OCI-LY1 (cell line): ENCODE measurements at regions not wholly inside any gene's neighbourhood (a gene's known extent, or its start where the extent isn't known, plus 50 kb on each side); places are given as distances from the start of the nearest gene placed in this dataset.

Experiments used
- H2AFZ ChIP-seq: fragments of 200-600 bp; sonication (generic), shearing (Covaris generic); 2 replicates; pipeline ENCODE4 v1.6.0; 2014; ENCODE audit warnings: antibody characterized with exemption, mild to moderate bottlenecking, low read length
- H3F3A ChIP-seq: fragments of 200-600 bp; sonication (generic), shearing (Covaris generic); 2 replicates; pipeline ENCODE4 v1.6.0; 2014; ENCODE audit warnings: mild to moderate bottlenecking, antibody characterized with exemption, low read length, moderate library complexity; ENCODE audit not compliant: insufficient read depth
- H3K27ac ChIP-seq: fragments of 200-600 bp; sonication (generic); 2 replicates; pipeline ENCODE4 v1.5.1; 2014; ENCODE audit warnings: low read length, mixed run types, mild to moderate bottlenecking, low read depth; ENCODE audit not compliant: poor library complexity, severe bottlenecking
- H3K27me3 ChIP-seq: fragments of 200-600 bp; sonication (generic); 2 replicates; pipeline ENCODE4 v1.6.0; 2014; ENCODE audit warnings: antibody characterized with exemption, mild to moderate bottlenecking, low read length, moderate library complexity; ENCODE audit not compliant: insufficient read depth
- H3K36me3 ChIP-seq: fragments of 200-600 bp; sonication (generic); 2 replicates; pipeline ENCODE4 v1.6.1; 2014; ENCODE audit warnings: mild to moderate bottlenecking, antibody characterized with exemption, low read length, moderate library complexity, mixed read lengths; ENCODE audit not compliant: insufficient read depth
- H3K4me1 ChIP-seq: fragments of 200-600 bp; sonication (generic); 2 replicates; pipeline ENCODE4 v1.5.1; 2014; ENCODE audit warnings: mild to moderate bottlenecking, low read length, moderate library complexity; ENCODE audit not compliant: insufficient read depth, severe bottlenecking
- H3K4me2 ChIP-seq: fragments of 200-600 bp; sonication (generic), shearing (Covaris generic); 2 replicates; pipeline ENCODE4 v1.6.1; 2014; ENCODE audit warnings: low read length
- H3K4me3 ChIP-seq: fragments of 200-600 bp; sonication (generic); 2 replicates; pipeline ENCODE4 v1.5.1; 2014; ENCODE audit warnings: low read length, low read depth, mild to moderate bottlenecking, mixed read lengths; ENCODE audit not compliant: poor library complexity, severe bottlenecking
- H3K79me2 ChIP-seq: fragments of 200-600 bp; shearing (Covaris generic); 2 replicates; pipeline ENCODE4 v1.6.1; 2016; ENCODE audit warnings: mixed run types, low read length, mixed read lengths; ENCODE audit not compliant: insufficient read depth
- H3K9ac ChIP-seq: fragments of 200-600 bp; sonication (generic), shearing (Covaris generic); 2 replicates; pipeline ENCODE4 v1.6.1; 2014; ENCODE audit warnings: mild to moderate bottlenecking, low read length, mixed read lengths
- H3K9me2 ChIP-seq: fragments of 200-600 bp; sonication (generic), shearing (Covaris generic); 2 replicates; pipeline ENCODE4 v1.6.1; 2014; ENCODE audit warnings: low read depth, mild to moderate bottlenecking, low read length, mixed read lengths
- H3K9me3 ChIP-seq: fragments of 200-600 bp; shearing (Covaris generic); 2 replicates; pipeline ENCODE4 v1.6.1; 2014; ENCODE audit warnings: low read length, mixed read lengths
- H4K20me1 ChIP-seq: fragments of 200-600 bp; sonication (generic), shearing (Covaris generic); 2 replicates; pipeline ENCODE4 v1.6.0; 2016; ENCODE audit warnings: mild to moderate bottlenecking, low read length; ENCODE audit not compliant: insufficient read depth
- CTCF ChIP-seq: fragments of 200-600 bp; sonication (generic), shearing (Covaris generic); IDR thresholded peaks from 2 replicates; pipeline ENCODE4 v1.5.1; 2017; ENCODE audit warnings: mild to moderate bottlenecking, antibody characterized with exemption, low read length, moderate library complexity, mixed read lengths
- EZH2 ChIP-seq: fragments of 200-600 bp; sonication (generic), shearing (Covaris generic); IDR thresholded peaks from 2 replicates; pipeline ENCODE4 v1.8.0; 2017; ENCODE audit warnings: borderline replicate concordance, mixed run types, mild to moderate bottlenecking, antibody characterized with exemption, low read length, moderate library complexity, mixed read lengths

GRCh38 chr5:12016159-12016746 lies 112.0 kb upstream of the CTNND2 start:
- Histone ChIP-seq H3K9me3 (no peaks in the 10 kb centered on the region), H3K79me2 (no peaks in the 10 kb centered on the region), H3F3A (no peaks in the 10 kb centered on the region), H3K9ac (no peak overlapping the region), H2AFZ (no peak overlapping the region), H4K20me1 (no peaks in the 10 kb centered on the region), H3K27ac (no peak overlapping the region), H3K9me2 (no peaks in the 10 kb centered on the region), H3K36me3 (no peaks in the 10 kb centered on the region), H3K4me3 (no peak overlapping the region), H3K4me1 (no peaks in the 10 kb centered on the region), H3K27me3 (no peaks in the 10 kb centered on the region), H3K4me2 (no peak overlapping the region)
- no peak for TF ChIP-seq EZH2
- TF ChIP-seq CTCF, result no peak

- H2AFZ ChIP-seq, result no peak overlapping the region
- H3F3A ChIP-seq, result no peaks in the 10 kb centered on the region
Observed at GRCh38 chr5:12013351-12013750, 109.1 kb upstream of the CTNND2 start.

GRCh38 chr5:12003680-12004079 lies 99.4 kb upstream of the CTNND2 start:
- Histone ChIP-seq H4K20me1 (no peaks in the 10 kb centered on the region), H3K27ac (no peak overlapping the region), H2AFZ (no peak overlapping the region), H3K4me2 (no peak overlapping the region), H3K9ac (no peak overlapping the region), H3K27me3 (no peaks in the 10 kb centered on the region), H3K9me3 (no peaks in the 10 kb centered on the region), H3F3A (no peaks in the 10 kb centered on the region), H3K9me2 (no peaks in the 10 kb centered on the region), H3K79me2 (no peaks in the 10 kb centered on the region), H3K4me3 (no peak overlapping the region), H3K4me1 (no peaks in the 10 kb centered on the region), H3K36me3 (no peaks in the 10 kb centered on the region)
- TF ChIP-seq EZH2 (no peak), CTCF (no peak)

More at GRCh38 chr5:12013351-12013750, 109.1 kb upstream of the CTNND2 start:
- Histone ChIP-seq H3K4me2 (no peak overlapping the region), H3K9me3 (no peaks in the 10 kb centered on the region), H3K9me2 (no peaks in the 10 kb centered on the region), H3K27ac (no peak overlapping the region), H3K36me3 (no peaks in the 10 kb centered on the region), H3K4me3 (no peak overlapping the region), H3K79me2 (no peaks in the 10 kb centered on the region), H3K4me1 (no peaks in the 10 kb centered on the region), H4K20me1 (no peaks in the 10 kb centered on the region), H3K27me3 (no peaks in the 10 kb centered on the region), H3K9ac (no peak overlapping the region)
- TF ChIP-seq EZH2 (no peak), CTCF (no peak)
